ENCODE measurements at regions not wholly inside any gene's neighbourhood (a gene's known extent, or its start where the extent isn't known, plus 50 kb on each side); places are given as distances from the start of the nearest gene placed in this dataset.

- Histone ChIP-seq H2BK120ac (ENCODE audit: low read depth, low read length) (no peak overlapping the region), H3K14ac (ENCODE audit: low read length) (no peak overlapping the region), H4K8ac (ENCODE audit: low read depth, low read length) (no peak overlapping the region), H3K4me2 (ENCODE audit: insufficient read depth, low read length, poor library complexity, severe bottlenecking) (no peak overlapping the region), H3K9ac (ENCODE audit: low read depth, low read length, poor library complexity) (no peak overlapping the region), H3K4me1 (ENCODE audit: control insufficient read depth in 2 of 2, insufficient read depth in 1 of 2, low read depth in 1 of 2, low read length in 2 of 2) (no peaks in the 10 kb centered on the region), H3K23ac (ENCODE audit: low read depth, low read length, poor library complexity) (no peak overlapping the region), H3K4ac (ENCODE audit: low read length) (no peak overlapping the region), H4K91ac (ENCODE audit: low read depth, low read length, poor library complexity) (no peak overlapping the region), H3K79me1 (ENCODE audit: low read depth, low read length) (no peaks in the 10 kb centered on the region), H3K18ac (ENCODE audit: low read length) (no peak overlapping the region), H2BK12ac (ENCODE audit: low read length) (no peak overlapping the region), H3K4me3 (ENCODE audit: low read length in 2 of 2) (no peak overlapping the region), H3K9me3 (replicated peaks in 1 of 2; ENCODE audit: control insufficient read depth in 2 of 2, insufficient read depth in 1 of 2, low read depth in 1 of 2, low read length in 2 of 2) (no peaks in the 10 kb centered on the region), H2BK15ac (ENCODE audit: low read length) (no peak overlapping the region), H3K36me3 (replicated peaks in 1 of 2; ENCODE audit: control insufficient read depth in 2 of 2, insufficient read depth in 2 of 2, low read length in 2 of 2) (no peaks in the 10 kb centered on the region), H2AK5ac (ENCODE audit: low read depth, low read length) (no peak overlapping the region), H3K27ac (replicated peaks; ENCODE audit: low read length) (no peak overlapping the region), H3K27me3 (ENCODE audit: control insufficient read depth in 3 of 3, insufficient read depth in 3 of 3, low read depth in 1 of 3, low read length in 3 of 3) (no peaks in the 10 kb centered on the region), H2BK5ac (ENCODE audit: low read length) (no peak overlapping the region), H2AFZ (ENCODE audit: low read length) (no peak overlapping the region)
- WGBS, 2 donors (ENCODE audit: extremely low coverage in 2 of 2, insufficient read length in 2 of 2, insufficient replicate concordance in 1 of 2) = no CpG with 5 or more reads among the region's 1 CpG
- no peak for DNase-seq (ENCODE audit: low spot score)
Observed at GRCh38 chr9:81183761-81184160, 505.6 kb downstream of the TLE1 start.

- no peak overlapping the region for H2BK5ac ChIP-seq (ENCODE audit: low read length)
- H3K23ac ChIP-seq (ENCODE audit: low read depth, low read length, poor library complexity) = no peak overlapping the region
- H3K4me2 ChIP-seq (ENCODE audit: insufficient read depth, low read length, poor library complexity, severe bottlenecking) = no peak overlapping the region
- no peak overlapping the region for H3K27ac ChIP-seq (replicated peaks; ENCODE audit: low read length)
- no peak overlapping the region for H2BK120ac ChIP-seq (ENCODE audit: low read depth, low read length)
- no peak overlapping the region for H3K9ac ChIP-seq (ENCODE audit: low read depth, low read length, poor library complexity)
- no peak overlapping the region for H2AK5ac ChIP-seq (ENCODE audit: low read depth, low read length)
- no peak for DNase-seq (ENCODE audit: low spot score)
- H4K91ac ChIP-seq (ENCODE audit: low read depth, low read length, poor library complexity) = no peak overlapping the region
- H3K36me3 ChIP-seq (replicated peaks in 1 of 2; ENCODE audit: control insufficient read depth in 2 of 2, insufficient read depth in 2 of 2, low read length in 2 of 2) = no peaks in the 10 kb centered on the region
- no peak overlapping the region for H3K4ac ChIP-seq (ENCODE audit: low read length)
- H2BK15ac ChIP-seq (ENCODE audit: low read length) = no peak overlapping the region
- H3K4me3 ChIP-seq (ENCODE audit: low read length in 2 of 2) = no peak overlapping the region
- no peak overlapping the region for H3K14ac ChIP-seq (ENCODE audit: low read length)
- no peaks in the 10 kb centered on the region for H3K4me1 ChIP-seq (ENCODE audit: control insufficient read depth in 2 of 2, insufficient read depth in 1 of 2, low read depth in 1 of 2, low read length in 2 of 2)
- no peak overlapping the region for H4K8ac ChIP-seq (ENCODE audit: low read depth, low read length)
- H3K9me3 ChIP-seq (replicated peaks in 1 of 2; ENCODE audit: control insufficient read depth in 2 of 2, insufficient read depth in 1 of 2, low read depth in 1 of 2, low read length in 2 of 2) = no peaks in the 10 kb centered on the region
- no CpG with 5 or more reads among the region's 1 CpG for WGBS, 2 donors (ENCODE audit: extremely low coverage in 2 of 2, insufficient read length in 2 of 2, insufficient replicate concordance in 1 of 2)
- no peak overlapping the region for H3K18ac ChIP-seq (ENCODE audit: low read length)
- H2AFZ ChIP-seq (ENCODE audit: low read length) = no peak overlapping the region
- no peaks in the 10 kb centered on the region for H3K79me1 ChIP-seq (ENCODE audit: low read depth, low read length)
- H2BK12ac ChIP-seq (ENCODE audit: low read length) = no peak overlapping the region
- H3K27me3 ChIP-seq (ENCODE audit: control insufficient read depth in 3 of 3, insufficient read depth in 3 of 3, low read depth in 1 of 3, low read length in 3 of 3) = no peaks in the 10 kb centered on the region
Observed at GRCh38 chr9:81182431-81182830, 506.9 kb downstream of the TLE1 start.

DNA sequence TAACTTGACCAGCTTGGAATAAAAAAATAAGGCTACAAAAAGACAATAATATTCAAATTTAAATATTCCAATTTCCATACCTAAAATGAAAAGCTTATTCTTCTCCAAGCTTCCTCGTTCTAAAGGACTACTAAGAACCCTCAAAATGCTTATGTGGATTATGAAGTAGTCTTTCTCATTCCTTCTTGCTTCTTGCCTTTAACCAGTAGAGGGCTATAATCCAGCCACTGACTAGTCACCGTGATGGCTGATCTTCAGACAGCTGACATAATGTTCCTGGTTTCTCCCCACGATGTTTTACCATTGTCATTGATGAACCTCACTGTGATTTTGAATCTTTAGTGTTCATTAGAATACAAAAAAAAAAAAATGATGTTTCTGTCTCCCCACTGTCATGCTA, 515.3 kb downstream of the TLE1 start:
- H2BK120ac ChIP-seq (ENCODE audit: low read depth, low read length) = no peak overlapping the region
- H3K4ac ChIP-seq (ENCODE audit: low read length) = no peak overlapping the region
- H3K9me3 ChIP-seq (replicated peaks in 1 of 2; ENCODE audit: control insufficient read depth in 2 of 2, insufficient read depth in 1 of 2, low read depth in 1 of 2, low read length in 2 of 2) = no peaks in the 10 kb centered on the region
- no peak overlapping the region for H3K4me3 ChIP-seq (ENCODE audit: low read length in 2 of 2)
- no peaks in the 10 kb centered on the region for H3K36me3 ChIP-seq (replicated peaks in 1 of 2; ENCODE audit: control insufficient read depth in 2 of 2, insufficient read depth in 2 of 2, low read length in 2 of 2)
- no peaks in the 10 kb centered on the region for H3K4me1 ChIP-seq (ENCODE audit: control insufficient read depth in 2 of 2, insufficient read depth in 1 of 2, low read depth in 1 of 2, low read length in 2 of 2)
- no peak overlapping the region for H3K4me2 ChIP-seq (ENCODE audit: insufficient read depth, low read length, poor library complexity, severe bottlenecking)
- no peak overlapping the region for H3K14ac ChIP-seq (ENCODE audit: low read length)
- H4K91ac ChIP-seq (ENCODE audit: low read depth, low read length, poor library complexity) = no peak overlapping the region
- H2AK5ac ChIP-seq (ENCODE audit: low read depth, low read length) = no peak overlapping the region
- no peak for DNase-seq (ENCODE audit: low spot score)
- no peak overlapping the region for H3K9ac ChIP-seq (ENCODE audit: low read depth, low read length, poor library complexity)
- H3K27me3 ChIP-seq (ENCODE audit: control insufficient read depth in 3 of 3, insufficient read depth in 3 of 3, low read depth in 1 of 3, low read length in 3 of 3) = no peaks in the 10 kb centered on the region
- H3K18ac ChIP-seq (ENCODE audit: low read length) = no peak overlapping the region
- H3K23ac ChIP-seq (ENCODE audit: low read depth, low read length, poor library complexity) = no peak overlapping the region
- no peak overlapping the region for H3K27ac ChIP-seq (replicated peaks; ENCODE audit: low read length)
- no peak overlapping the region for H2BK15ac ChIP-seq (ENCODE audit: low read length)
- no peak overlapping the region for H2AFZ ChIP-seq (ENCODE audit: low read length)
- WGBS, 2 donors (ENCODE audit: extremely low coverage in 2 of 2, insufficient read length in 2 of 2, insufficient replicate concordance in 1 of 2) = no CpG with 5 or more reads among the region's 3 CpGs
- H2BK12ac ChIP-seq (ENCODE audit: low read length) = no peak overlapping the region
- no peak overlapping the region for H4K8ac ChIP-seq (ENCODE audit: low read depth, low read length)
- H2BK5ac ChIP-seq (ENCODE audit: low read length) = no peak overlapping the region
- H3K79me1 ChIP-seq (ENCODE audit: low read depth, low read length) = no peaks in the 10 kb centered on the region

DNA sequence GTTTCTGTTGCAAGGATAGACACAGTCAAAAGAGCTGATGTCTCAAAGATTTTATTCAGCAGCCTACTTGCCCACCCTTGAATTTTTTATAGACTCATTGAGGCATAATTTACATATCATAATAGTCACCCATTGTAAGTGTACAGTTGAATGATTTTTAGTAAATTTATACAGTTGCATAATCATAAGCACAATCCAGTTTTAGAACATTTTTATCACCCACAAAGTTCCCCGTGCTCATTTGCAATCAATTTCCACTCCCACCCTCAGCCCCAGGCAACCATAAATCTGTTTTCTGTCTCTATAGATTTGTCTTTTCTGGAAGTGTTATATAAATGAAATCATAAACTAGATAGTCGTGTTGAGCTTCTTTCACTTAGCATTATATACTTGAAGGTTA, 517.7 kb downstream of the TLE1 start:
- no peak overlapping the region for H3K18ac ChIP-seq (ENCODE audit: low read length)

More for the DNA sequence above, 517.7 kb downstream of the TLE1 start:
- Histone ChIP-seq H3K4ac (ENCODE audit: low read length) (no peak overlapping the region), H3K14ac (ENCODE audit: low read length) (no peak overlapping the region), H3K27ac (replicated peaks; ENCODE audit: low read length) (no peak overlapping the region), H4K8ac (ENCODE audit: low read depth, low read length) (no peak overlapping the region), H2BK120ac (ENCODE audit: low read depth, low read length) (no peak overlapping the region), H2BK5ac (ENCODE audit: low read length) (no peak overlapping the region), H2AFZ (ENCODE audit: low read length) (no peak overlapping the region), H3K4me2 (ENCODE audit: insufficient read depth, low read length, poor library complexity, severe bottlenecking) (no peak overlapping the region), H3K4me1 (ENCODE audit: control insufficient read depth in 2 of 2, insufficient read depth in 1 of 2, low read depth in 1 of 2, low read length in 2 of 2) (no peaks in the 10 kb centered on the region), H3K79me1 (ENCODE audit: low read depth, low read length) (no peaks in the 10 kb centered on the region), H3K9ac (ENCODE audit: low read depth, low read length, poor library complexity) (no peak overlapping the region), H2BK12ac (ENCODE audit: low read length) (no peak overlapping the region), H4K91ac (ENCODE audit: low read depth, low read length, poor library complexity) (no peak overlapping the region), H3K4me3 (ENCODE audit: low read length in 2 of 2) (no peak overlapping the region), H3K9me3 (replicated peaks in 1 of 2; ENCODE audit: control insufficient read depth in 2 of 2, insufficient read depth in 1 of 2, low read depth in 1 of 2, low read length in 2 of 2) (no peaks in the 10 kb centered on the region), H3K36me3 (replicated peaks in 1 of 2; ENCODE audit: control insufficient read depth in 2 of 2, insufficient read depth in 2 of 2, low read length in 2 of 2) (no peaks in the 10 kb centered on the region), H3K27me3 (ENCODE audit: control insufficient read depth in 3 of 3, insufficient read depth in 3 of 3, low read depth in 1 of 3, low read length in 3 of 3) (no peaks in the 10 kb centered on the region), H3K23ac (ENCODE audit: low read depth, low read length, poor library complexity) (no peak overlapping the region), H2BK15ac (ENCODE audit: low read length) (no peak overlapping the region), H2AK5ac (ENCODE audit: low read depth, low read length) (no peak overlapping the region)
- no CpG with 5 or more reads among the region's 2 CpGs for WGBS, 2 donors (ENCODE audit: extremely low coverage in 2 of 2, insufficient read length in 2 of 2, insufficient replicate concordance in 1 of 2)
- no peak for DNase-seq (ENCODE audit: low spot score)
